Upper lobe of right lung (tissue), 1 donor: ENCODE measurements at regions not wholly inside any gene's neighbourhood (a gene's known extent, or its start where the extent isn't known, plus 50 kb on each side); places are given as distances from the start of the nearest gene placed in this dataset.

Source experiments
- ATAC-seq: fragments of 200-7000 bp; cut with Tn5 transposase; one replicate; pipeline ENCODE4 v1.9.1; 2020; ENCODE audit warnings: mild to moderate bottlenecking, moderate library complexity
- DNase-seq: peaks from one replicate; pipeline ENCODE4 v3.0.0-alpha.2; 2020
- H3K27ac ChIP-seq: fragments of 200-600 bp; one replicate; pipeline ENCODE4 v1.8.0; 2022
- H3K27me3 ChIP-seq: fragments of 200-600 bp; one replicate; pipeline ENCODE4 v1.8.0; 2022; ENCODE audit warnings: mild to moderate bottlenecking
- H3K36me3 ChIP-seq: fragments of 200-600 bp; one replicate; pipeline ENCODE4 v1.8.0; 2022
- H3K4me1 ChIP-seq: fragments of 200-600 bp; one replicate; pipeline ENCODE4 v1.8.0; 2022
- H3K4me3 ChIP-seq: fragments of 200-600 bp; one replicate; pipeline ENCODE4 v1.8.0; 2022; ENCODE audit warnings: mild to moderate bottlenecking
- H3K9me3 ChIP-seq: fragments of 200-600 bp; one replicate; pipeline ENCODE4 v1.8.0; 2022
- CTCF ChIP-seq: fragments of 200-600 bp; IDR thresholded peaks from one replicate; pipeline ENCODE4 v1.8.0; 2022; ENCODE audit warnings: antibody characterized with exemption
- intact Hi-C: fragments of 100-400 bp; cut with DNase I; formaldehyde crosslinking; loops from one replicate; pipeline ENCODE4 v1.11.0; 2022
- donor health status: DM: no; HTN: yes; CAD: no; lungs with severe emphysema.

GRCh38 chr15:96948981-96949380 is 618.5 kb downstream of the NR2F2 start:
- H3K36me3 ChIP-seq, result no peaks in the 10 kb centered on the region
- TF ChIP-seq CTCF, result no peak
- H3K4me1 ChIP-seq, result no peaks in the 10 kb centered on the region
- ATAC-seq, result no peak
- H3K27me3 ChIP-seq, result peaks cover 10% of the 10 kb centered on the region
- no peak overlapping the region for H3K4me3 ChIP-seq
- no peak overlapping the region for H3K27ac ChIP-seq
- intact Hi-C loops, result no loop called here
- H3K9me3 ChIP-seq, result no peaks in the 10 kb centered on the region
- no peak for DNase-seq

- no peaks in the 10 kb centered on the region for H3K4me1 ChIP-seq
- DNase-seq, result no peak
- H3K27me3 ChIP-seq, result no peaks in the 10 kb centered on the region
- ATAC-seq, result no peak
- intact Hi-C loops, result no loop called here
- no peaks in the 10 kb centered on the region for H3K36me3 ChIP-seq
- H3K9me3 ChIP-seq, result no peaks in the 10 kb centered on the region
- no peak overlapping the region for H3K4me3 ChIP-seq
- TF ChIP-seq CTCF, result no peak
- H3K27ac ChIP-seq, result no peak overlapping the region
Measured at GRCh38 chr15:96958721-96959120, 628.2 kb downstream of the NR2F2 start.

- no peaks in the 10 kb centered on the region for H3K27me3 ChIP-seq
- no peak for TF ChIP-seq CTCF
- H3K4me3 ChIP-seq, result no peak overlapping the region
- ATAC-seq (no peak), DNase-seq (no peak)
- no peak overlapping the region for H3K27ac ChIP-seq
- no peaks in the 10 kb centered on the region for H3K4me1 ChIP-seq
- H3K36me3 ChIP-seq, result no peaks in the 10 kb centered on the region
- intact Hi-C loops, result no loop called here
- H3K9me3 ChIP-seq, result no peaks in the 10 kb centered on the region
Measured at GRCh38 chr15:96959501-96959900, 629.0 kb downstream of the NR2F2 start.

GRCh38 chr15:96960711-96961480 is 630.4 kb downstream of the NR2F2 start:
- Histone ChIP-seq H3K4me1 (no peaks in the 10 kb centered on the region), H3K36me3 (no peaks in the 10 kb centered on the region), H3K9me3 (no peaks in the 10 kb centered on the region), H3K4me3 (no peak overlapping the region), H3K27ac (no peak overlapping the region), H3K27me3 (no peaks in the 10 kb centered on the region)
- no peak for DNase-seq
- ATAC-seq, result no peak
- intact Hi-C loops, result no loop called here
- no peak for TF ChIP-seq CTCF

GRCh38 chr15:96966554-96966953 is 636.1 kb downstream of the NR2F2 start:
- intact Hi-C loops, result no loop called here
- DNase-seq (no peak), ATAC-seq (no peak)
- no peaks in the 10 kb centered on the region for H3K9me3 ChIP-seq
- TF ChIP-seq CTCF, result no peak
- no peak overlapping the region for H3K27ac ChIP-seq
- H3K4me3 ChIP-seq, result no peak overlapping the region
- no peaks in the 10 kb centered on the region for H3K4me1 ChIP-seq
- H3K27me3 ChIP-seq, result no peaks in the 10 kb centered on the region
- H3K36me3 ChIP-seq, result no peaks in the 10 kb centered on the region
